ENCODE measurements at regions not wholly inside any gene's neighbourhood (a gene's known extent, or its start where the extent isn't known, plus 50 kb on each side); places are given as distances from the start of the nearest gene placed in this dataset.
"Not testable (repeated sequence)": the region's sequence is repeated elsewhere in the genome, so short reads cannot be mapped to it uniquely, and the experiment has no call there.

DNA sequence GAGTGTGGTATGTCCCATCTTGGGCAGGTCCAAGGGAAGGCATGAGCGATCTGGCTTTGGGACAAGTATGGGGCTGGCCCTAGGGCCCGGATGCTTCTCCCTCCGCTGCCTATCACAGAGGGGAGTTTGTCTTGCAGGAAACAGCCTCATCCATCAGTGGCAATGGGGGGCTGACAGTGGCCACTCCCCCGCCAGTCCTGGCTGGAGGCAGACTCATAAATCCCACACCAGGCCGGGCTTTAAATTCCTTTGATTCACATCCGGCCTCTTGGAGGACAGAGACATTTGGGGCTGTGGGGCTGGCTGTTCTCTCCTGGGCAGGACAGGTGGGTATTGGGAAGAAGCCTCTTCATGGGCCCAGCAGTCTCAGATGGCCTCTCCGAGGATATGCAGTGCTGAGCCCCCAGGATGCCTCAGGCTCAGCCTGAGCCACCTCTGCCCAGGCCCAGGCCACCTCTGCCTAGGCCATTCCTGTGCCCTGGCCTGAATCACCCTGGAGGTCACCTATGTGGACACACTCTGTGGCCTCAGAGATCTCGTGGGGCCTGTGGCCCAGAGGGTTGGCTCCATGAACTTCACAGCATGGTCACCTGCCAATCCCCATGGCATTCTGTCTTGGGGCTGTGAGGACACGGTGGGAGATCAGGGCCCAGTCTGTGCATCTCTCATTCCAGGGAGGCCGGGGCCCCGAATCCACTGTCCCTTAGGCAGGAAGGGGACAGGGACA, 84.2 kb upstream of the GOLGA6L4 start:
- intact Hi-C loops (cut with micrococcal nuclease; ENCODE audit: unreplicated experiment): no loop called here
- ATAC-seq (no peak), DNase-seq (ENCODE audit: low read depth, low spot score) (no peak)
- Histone ChIP-seq H3K36me3 (ENCODE audit: control insufficient read depth, insufficient read depth, low read length) (no peaks in the 10 kb centered on the region), H3K9me3 (ENCODE audit: control insufficient read depth, insufficient read depth, low read depth, low read length) (no peaks in the 10 kb centered on the region), H3K4me3 (ENCODE audit: low read depth in 2 of 2, low read length in 2 of 2) (no peak overlapping the region), H3K4me1 (ENCODE audit: control insufficient read depth, insufficient read depth, low read length) (no peaks in the 10 kb centered on the region), H3K27ac (ENCODE audit: low read length) (no peak overlapping the region), H3K27me3 (ENCODE audit: control insufficient read depth, insufficient read depth, low read length) (no peaks in the 10 kb centered on the region)
- in situ Hi-C loops (cut with HindIII; ENCODE audit: low pct_unique_long_range_greater_than_20kb, low sequenced_read_pairs): no loop called here
- TF ChIP-seq, protein P1, sequence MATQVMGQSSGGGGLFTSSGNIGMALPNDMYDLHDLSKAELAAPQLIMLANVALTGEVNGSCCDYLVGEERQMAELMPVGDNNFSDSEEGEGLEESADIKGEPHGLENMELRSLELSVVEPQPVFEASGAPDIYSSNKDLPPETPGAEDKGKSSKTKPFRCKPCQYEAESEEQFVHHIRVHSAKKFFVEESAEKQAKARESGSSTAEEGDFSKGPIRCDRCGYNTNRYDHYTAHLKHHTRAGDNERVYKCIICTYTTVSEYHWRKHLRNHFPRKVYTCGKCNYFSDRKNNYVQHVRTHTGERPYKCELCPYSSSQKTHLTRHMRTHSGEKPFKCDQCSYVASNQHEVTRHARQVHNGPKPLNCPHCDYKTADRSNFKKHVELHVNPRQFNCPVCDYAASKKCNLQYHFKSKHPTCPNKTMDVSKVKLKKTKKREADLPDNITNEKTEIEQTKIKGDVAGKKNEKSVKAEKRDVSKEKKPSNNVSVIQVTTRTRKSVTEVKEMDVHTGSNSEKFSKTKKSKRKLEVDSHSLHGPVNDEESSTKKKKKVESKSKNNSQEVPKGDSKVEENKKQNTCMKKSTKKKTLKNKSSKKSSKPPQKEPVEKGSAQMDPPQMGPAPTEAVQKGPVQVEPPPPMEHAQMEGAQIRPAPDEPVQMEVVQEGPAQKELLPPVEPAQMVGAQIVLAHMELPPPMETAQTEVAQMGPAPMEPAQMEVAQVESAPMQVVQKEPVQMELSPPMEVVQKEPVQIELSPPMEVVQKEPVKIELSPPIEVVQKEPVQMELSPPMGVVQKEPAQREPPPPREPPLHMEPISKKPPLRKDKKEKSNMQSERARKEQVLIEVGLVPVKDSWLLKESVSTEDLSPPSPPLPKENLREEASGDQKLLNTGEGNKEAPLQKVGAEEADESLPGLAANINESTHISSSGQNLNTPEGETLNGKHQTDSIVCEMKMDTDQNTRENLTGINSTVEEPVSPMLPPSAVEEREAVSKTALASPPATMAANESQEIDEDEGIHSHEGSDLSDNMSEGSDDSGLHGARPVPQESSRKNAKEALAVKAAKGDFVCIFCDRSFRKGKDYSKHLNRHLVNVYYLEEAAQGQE (IDR thresholded peaks at IDR 0.05; ENCODE audit: insufficient read depth in 1 of 2, low read depth in 2 of 2, low read length in 1 of 2): no peak
- TF ChIP-seq, protein P2, sequence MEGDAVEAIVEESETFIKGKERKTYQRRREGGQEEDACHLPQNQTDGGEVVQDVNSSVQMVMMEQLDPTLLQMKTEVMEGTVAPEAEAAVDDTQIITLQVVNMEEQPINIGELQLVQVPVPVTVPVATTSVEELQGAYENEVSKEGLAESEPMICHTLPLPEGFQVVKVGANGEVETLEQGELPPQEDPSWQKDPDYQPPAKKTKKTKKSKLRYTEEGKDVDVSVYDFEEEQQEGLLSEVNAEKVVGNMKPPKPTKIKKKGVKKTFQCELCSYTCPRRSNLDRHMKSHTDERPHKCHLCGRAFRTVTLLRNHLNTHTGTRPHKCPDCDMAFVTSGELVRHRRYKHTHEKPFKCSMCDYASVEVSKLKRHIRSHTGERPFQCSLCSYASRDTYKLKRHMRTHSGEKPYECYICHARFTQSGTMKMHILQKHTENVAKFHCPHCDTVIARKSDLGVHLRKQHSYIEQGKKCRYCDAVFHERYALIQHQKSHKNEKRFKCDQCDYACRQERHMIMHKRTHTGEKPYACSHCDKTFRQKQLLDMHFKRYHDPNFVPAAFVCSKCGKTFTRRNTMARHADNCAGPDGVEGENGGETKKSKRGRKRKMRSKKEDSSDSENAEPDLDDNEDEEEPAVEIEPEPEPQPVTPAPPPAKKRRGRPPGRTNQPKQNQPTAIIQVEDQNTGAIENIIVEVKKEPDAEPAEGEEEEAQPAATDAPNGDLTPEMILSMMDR (IDR thresholded peaks at IDR 0.05): no peak
- TF ChIP-seq SIN3A (IDR thresholded peaks at IDR 0.05; ENCODE audit: borderline replicate concordance, insufficient read depth, low read depth, low read length) (no peak), POLR2AphosphoS5 (IDR thresholded peaks at IDR 0.05; ENCODE audit: low read depth, low read length) (no peak), TCF7L2 (IDR thresholded peaks at IDR 0.05; ENCODE audit: low read depth, low read length) (no peak)
- ChIA-PET POLR2A (no interaction called here), CTCF (no interaction called here)
- no TSS peak for BruUV-seq (replicated peaks)

DNA sequence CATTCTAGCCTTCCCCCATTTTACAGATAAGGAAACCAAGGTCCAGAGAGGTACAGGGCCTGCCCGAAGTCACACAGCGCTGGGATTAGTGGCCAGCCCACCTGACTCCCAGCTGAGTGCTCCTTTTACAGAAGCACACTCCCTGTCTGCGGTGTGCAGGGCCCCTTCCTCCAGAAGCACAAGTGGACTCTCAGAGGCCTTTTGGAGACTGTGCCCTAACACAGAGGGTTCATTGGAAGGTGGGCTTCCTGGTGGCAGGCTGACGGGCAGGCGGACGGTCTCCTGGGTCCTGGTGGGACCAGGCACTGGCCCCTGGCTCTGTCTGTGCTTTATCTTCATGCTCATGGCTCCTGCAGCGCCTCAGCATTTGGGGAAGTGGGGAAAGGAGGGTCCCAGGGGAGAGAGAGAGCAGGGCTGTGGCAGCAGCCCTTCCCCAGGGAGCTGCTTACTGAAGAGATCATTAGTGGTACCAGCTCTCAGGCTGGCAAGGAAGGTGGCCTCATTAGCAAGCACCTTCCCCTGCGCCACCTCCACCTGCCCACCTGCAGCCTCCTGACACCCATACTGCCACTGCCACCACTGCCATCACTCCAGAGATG, 83.1 kb upstream of the GOLGA6L4 start:
- H3K9me3 ChIP-seq (ENCODE audit: control insufficient read depth, insufficient read depth, low read depth, low read length); POLR2A ChIA-PET; intact Hi-C loops (cut with micrococcal nuclease; ENCODE audit: unreplicated experiment); CTCF ChIA-PET; H3K27me3 ChIP-seq (ENCODE audit: control insufficient read depth, insufficient read depth, low read length); ATAC-seq; H3K36me3 ChIP-seq (ENCODE audit: control insufficient read depth, insufficient read depth, low read length); in situ Hi-C loops (cut with HindIII; ENCODE audit: low pct_unique_long_range_greater_than_20kb, low sequenced_read_pairs); DNase-seq (ENCODE audit: low read depth, low spot score); H3K4me3 ChIP-seq (ENCODE audit: low read depth in 2 of 2, low read length in 2 of 2); H3K4me1 ChIP-seq (ENCODE audit: control insufficient read depth, insufficient read depth, low read length); BruUV-seq (replicated peaks); H3K27ac ChIP-seq (ENCODE audit: low read length): not testable (repeated sequence)

DNA sequence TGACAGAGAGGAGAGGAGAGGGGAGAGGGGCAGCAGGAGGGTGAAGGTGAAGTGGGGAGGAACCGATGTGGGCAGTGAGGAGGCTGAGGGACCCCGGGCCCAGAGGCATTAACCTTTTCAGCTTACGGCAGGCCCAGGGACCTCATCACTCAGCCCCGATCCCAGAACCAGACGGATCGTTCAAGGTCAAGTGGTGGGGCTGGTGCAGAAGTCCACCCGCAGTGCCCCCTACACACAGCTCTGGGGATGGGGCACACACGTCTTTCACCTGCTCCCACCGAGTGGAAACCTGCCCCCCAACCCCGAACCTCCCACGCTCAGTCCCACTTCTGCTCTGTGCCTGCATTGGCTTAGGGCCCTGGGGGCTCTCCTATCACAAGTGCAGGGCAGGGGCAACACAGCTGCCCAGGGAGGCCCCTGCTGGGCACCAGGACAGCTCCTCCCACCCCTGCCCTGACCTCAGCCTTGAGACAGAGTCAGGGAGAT, 81.9 kb upstream of the GOLGA6L4 start:
- H3K4me1 ChIP-seq (ENCODE audit: control insufficient read depth, insufficient read depth, low read length); H3K9me3 ChIP-seq (ENCODE audit: control insufficient read depth, insufficient read depth, low read depth, low read length); BruUV-seq (replicated peaks); H3K27ac ChIP-seq (ENCODE audit: low read length); H3K4me3 ChIP-seq (ENCODE audit: low read depth in 2 of 2, low read length in 2 of 2); CTCF ChIA-PET; H3K27me3 ChIP-seq (ENCODE audit: control insufficient read depth, insufficient read depth, low read length); POLR2A ChIA-PET; ATAC-seq; intact Hi-C loops (cut with micrococcal nuclease; ENCODE audit: unreplicated experiment); H3K36me3 ChIP-seq (ENCODE audit: control insufficient read depth, insufficient read depth, low read length); DNase-seq (ENCODE audit: low read depth, low spot score); in situ Hi-C loops (cut with HindIII; ENCODE audit: low pct_unique_long_range_greater_than_20kb, low sequenced_read_pairs): not testable (repeated sequence)

DNA sequence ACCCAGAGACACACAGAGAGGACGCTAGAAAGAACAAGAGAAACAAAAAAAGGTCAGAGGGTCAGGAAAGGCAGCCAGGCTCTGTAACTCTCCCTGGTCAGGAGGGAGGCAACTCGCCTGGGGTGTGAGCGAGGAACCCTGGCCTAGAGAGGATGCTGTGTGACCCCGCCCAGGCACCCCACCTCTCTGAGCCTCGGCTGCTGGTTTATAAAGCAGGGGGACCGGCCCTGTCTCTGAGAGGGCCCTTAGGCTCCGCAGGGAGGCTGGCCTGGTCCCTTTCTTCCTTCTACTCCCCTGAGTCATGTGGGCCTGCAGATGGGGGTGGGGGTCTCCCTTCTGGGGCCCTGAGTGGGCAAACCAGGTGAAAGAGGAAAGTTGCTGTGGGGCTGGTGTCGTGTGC, 81.3 kb upstream of the GOLGA6L4 start:
- H3K27me3 ChIP-seq (ENCODE audit: control insufficient read depth, insufficient read depth, low read length); CTCF ChIA-PET; H3K4me1 ChIP-seq (ENCODE audit: control insufficient read depth, insufficient read depth, low read length); H3K36me3 ChIP-seq (ENCODE audit: control insufficient read depth, insufficient read depth, low read length); ATAC-seq; H3K4me3 ChIP-seq (ENCODE audit: low read depth in 2 of 2, low read length in 2 of 2); DNase-seq (ENCODE audit: low read depth, low spot score); intact Hi-C loops (cut with micrococcal nuclease; ENCODE audit: unreplicated experiment); H3K27ac ChIP-seq (ENCODE audit: low read length); H3K9me3 ChIP-seq (ENCODE audit: control insufficient read depth, insufficient read depth, low read depth, low read length); in situ Hi-C loops (cut with HindIII; ENCODE audit: low pct_unique_long_range_greater_than_20kb, low sequenced_read_pairs); BruUV-seq (replicated peaks); POLR2A ChIA-PET: not testable (repeated sequence)

DNA sequence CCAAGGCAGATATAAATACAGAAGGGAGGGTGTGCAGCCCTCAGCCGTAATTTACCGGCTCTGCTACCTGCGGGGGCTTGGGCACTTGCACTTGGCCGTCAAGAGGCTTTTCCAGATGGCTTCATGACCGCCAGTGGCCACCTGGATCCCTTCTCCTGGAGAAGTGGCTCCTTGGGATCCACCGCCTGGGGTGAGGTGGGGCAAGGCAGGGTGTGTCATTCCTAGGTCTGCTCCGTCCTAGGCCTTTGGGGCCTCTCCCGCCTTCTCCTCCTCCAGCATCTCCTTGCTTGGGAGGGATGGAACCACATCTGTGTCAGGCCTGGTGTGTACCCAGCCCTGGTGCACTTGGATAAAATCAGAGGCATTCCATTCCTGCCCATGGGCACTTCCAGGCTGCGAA, 80.8 kb upstream of the GOLGA6L4 start:
- BruUV-seq (replicated peaks); CTCF ChIA-PET; DNase-seq (ENCODE audit: low read depth, low spot score); in situ Hi-C loops (cut with HindIII; ENCODE audit: low pct_unique_long_range_greater_than_20kb, low sequenced_read_pairs); H3K36me3 ChIP-seq (ENCODE audit: control insufficient read depth, insufficient read depth, low read length); H3K4me3 ChIP-seq (ENCODE audit: low read depth in 2 of 2, low read length in 2 of 2); H3K9me3 ChIP-seq (ENCODE audit: control insufficient read depth, insufficient read depth, low read depth, low read length); intact Hi-C loops (cut with micrococcal nuclease; ENCODE audit: unreplicated experiment); H3K27ac ChIP-seq (ENCODE audit: low read length); POLR2A ChIA-PET; H3K4me1 ChIP-seq (ENCODE audit: control insufficient read depth, insufficient read depth, low read length); H3K27me3 ChIP-seq (ENCODE audit: control insufficient read depth, insufficient read depth, low read length); ATAC-seq: not testable (repeated sequence)

All from Panc1 (cell line).